H1 (cell line): ENCODE measurements at regions not wholly inside any gene's neighbourhood (a gene's known extent, or its start where the extent isn't known, plus 50 kb on each side); places are given as distances from the start of the nearest gene placed in this dataset.

Source experiments
- ZNF274 ChIP-seq: IDR thresholded peaks from 2 replicates; pipeline ENCODE4 v1.7.0; 2012; ENCODE audit warnings: low read length, borderline replicate concordance; ENCODE audit errors: extremely low read depth
- TF ChIP-seq, protein P1 (sequence below): fragments of 300-600 bp; sonication (generic); IDR thresholded peaks from 2 replicates; pipeline ENCODE4 v1.7.1; 2012; ENCODE audit warnings: low read length, moderate library complexity, mild to moderate bottlenecking, inconsistent platforms; ENCODE audit not compliant: insufficient replicate concordance

DNA sequence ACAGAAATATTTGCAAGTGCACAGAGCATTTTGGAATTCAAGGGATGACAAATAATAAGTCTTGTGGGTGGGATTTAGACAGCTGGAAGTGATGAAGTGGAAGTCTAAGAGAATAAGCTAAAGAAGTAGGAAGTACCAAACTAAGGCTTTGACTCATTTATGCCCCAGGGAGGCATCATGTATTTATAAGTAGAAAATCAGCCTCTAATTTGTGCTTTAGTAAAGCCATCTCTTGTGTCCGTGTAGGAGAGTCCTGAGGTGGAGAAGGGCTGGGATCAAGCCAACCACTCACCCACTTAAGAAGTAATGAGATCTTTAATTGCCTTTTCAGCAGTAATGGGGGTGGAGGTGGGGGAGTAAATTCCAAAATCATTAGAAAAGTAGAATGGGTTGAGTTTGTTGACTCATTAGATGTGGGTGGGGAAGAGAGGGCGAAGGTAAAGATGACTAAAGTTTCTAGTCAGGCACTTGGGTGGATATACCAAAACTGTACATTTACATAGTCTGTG lies 356.7 kb downstream of the STIM2 start (continued):
- TF ChIP-seq, protein P1, sequence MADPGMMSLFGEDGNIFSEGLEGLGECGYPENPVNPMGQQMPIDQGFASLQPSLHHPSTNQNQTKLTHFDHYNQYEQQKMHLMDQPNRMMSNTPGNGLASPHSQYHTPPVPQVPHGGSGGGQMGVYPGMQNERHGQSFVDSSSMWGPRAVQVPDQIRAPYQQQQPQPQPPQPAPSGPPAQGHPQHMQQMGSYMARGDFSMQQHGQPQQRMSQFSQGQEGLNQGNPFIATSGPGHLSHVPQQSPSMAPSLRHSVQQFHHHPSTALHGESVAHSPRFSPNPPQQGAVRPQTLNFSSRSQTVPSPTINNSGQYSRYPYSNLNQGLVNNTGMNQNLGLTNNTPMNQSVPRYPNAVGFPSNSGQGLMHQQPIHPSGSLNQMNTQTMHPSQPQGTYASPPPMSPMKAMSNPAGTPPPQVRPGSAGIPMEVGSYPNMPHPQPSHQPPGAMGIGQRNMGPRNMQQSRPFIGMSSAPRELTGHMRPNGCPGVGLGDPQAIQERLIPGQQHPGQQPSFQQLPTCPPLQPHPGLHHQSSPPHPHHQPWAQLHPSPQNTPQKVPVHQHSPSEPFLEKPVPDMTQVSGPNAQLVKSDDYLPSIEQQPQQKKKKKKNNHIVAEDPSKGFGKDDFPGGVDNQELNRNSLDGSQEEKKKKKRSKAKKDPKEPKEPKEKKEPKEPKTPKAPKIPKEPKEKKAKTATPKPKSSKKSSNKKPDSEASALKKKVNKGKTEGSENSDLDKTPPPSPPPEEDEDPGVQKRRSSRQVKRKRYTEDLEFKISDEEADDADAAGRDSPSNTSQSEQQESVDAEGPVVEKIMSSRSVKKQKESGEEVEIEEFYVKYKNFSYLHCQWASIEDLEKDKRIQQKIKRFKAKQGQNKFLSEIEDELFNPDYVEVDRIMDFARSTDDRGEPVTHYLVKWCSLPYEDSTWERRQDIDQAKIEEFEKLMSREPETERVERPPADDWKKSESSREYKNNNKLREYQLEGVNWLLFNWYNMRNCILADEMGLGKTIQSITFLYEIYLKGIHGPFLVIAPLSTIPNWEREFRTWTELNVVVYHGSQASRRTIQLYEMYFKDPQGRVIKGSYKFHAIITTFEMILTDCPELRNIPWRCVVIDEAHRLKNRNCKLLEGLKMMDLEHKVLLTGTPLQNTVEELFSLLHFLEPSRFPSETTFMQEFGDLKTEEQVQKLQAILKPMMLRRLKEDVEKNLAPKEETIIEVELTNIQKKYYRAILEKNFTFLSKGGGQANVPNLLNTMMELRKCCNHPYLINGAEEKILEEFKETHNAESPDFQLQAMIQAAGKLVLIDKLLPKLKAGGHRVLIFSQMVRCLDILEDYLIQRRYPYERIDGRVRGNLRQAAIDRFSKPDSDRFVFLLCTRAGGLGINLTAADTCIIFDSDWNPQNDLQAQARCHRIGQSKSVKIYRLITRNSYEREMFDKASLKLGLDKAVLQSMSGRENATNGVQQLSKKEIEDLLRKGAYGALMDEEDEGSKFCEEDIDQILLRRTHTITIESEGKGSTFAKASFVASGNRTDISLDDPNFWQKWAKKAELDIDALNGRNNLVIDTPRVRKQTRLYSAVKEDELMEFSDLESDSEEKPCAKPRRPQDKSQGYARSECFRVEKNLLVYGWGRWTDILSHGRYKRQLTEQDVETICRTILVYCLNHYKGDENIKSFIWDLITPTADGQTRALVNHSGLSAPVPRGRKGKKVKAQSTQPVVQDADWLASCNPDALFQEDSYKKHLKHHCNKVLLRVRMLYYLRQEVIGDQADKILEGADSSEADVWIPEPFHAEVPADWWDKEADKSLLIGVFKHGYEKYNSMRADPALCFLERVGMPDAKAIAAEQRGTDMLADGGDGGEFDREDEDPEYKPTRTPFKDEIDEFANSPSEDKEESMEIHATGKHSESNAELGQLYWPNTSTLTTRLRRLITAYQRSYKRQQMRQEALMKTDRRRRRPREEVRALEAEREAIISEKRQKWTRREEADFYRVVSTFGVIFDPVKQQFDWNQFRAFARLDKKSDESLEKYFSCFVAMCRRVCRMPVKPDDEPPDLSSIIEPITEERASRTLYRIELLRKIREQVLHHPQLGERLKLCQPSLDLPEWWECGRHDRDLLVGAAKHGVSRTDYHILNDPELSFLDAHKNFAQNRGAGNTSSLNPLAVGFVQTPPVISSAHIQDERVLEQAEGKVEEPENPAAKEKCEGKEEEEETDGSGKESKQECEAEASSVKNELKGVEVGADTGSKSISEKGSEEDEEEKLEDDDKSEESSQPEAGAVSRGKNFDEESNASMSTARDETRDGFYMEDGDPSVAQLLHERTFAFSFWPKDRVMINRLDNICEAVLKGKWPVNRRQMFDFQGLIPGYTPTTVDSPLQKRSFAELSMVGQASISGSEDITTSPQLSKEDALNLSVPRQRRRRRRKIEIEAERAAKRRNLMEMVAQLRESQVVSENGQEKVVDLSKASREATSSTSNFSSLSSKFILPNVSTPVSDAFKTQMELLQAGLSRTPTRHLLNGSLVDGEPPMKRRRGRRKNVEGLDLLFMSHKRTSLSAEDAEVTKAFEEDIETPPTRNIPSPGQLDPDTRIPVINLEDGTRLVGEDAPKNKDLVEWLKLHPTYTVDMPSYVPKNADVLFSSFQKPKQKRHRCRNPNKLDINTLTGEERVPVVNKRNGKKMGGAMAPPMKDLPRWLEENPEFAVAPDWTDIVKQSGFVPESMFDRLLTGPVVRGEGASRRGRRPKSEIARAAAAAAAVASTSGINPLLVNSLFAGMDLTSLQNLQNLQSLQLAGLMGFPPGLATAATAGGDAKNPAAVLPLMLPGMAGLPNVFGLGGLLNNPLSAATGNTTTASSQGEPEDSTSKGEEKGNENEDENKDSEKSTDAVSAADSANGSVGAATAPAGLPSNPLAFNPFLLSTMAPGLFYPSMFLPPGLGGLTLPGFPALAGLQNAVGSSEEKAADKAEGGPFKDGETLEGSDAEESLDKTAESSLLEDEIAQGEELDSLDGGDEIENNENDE = no peak
- no peak for TF ChIP-seq ZNF274
